GM23338 (cell line): ENCODE measurements at regions not wholly inside any gene's neighbourhood (a gene's known extent, or its start where the extent isn't known, plus 50 kb on each side); places are given as distances from the start of the nearest gene placed in this dataset.

Experiments
- ATAC-seq: fragments of 200-7000 bp; cut with Tn5 transposase; 3 replicates; pipeline ENCODE4 v1.9.1; 2020
- DNase-seq: peaks from one replicate; pipeline ENCODE4 v3.0.0-alpha.2; 2015; ENCODE audit warnings: low spot score
- H2AFZ ChIP-seq: fragments of 200-600 bp; sonication (generic); 2 replicates; pipeline ENCODE4 v1.8.0; 2016; ENCODE audit warnings: antibody characterized with exemption, mild to moderate bottlenecking, moderate library complexity
- H3F3A ChIP-seq: fragments of 200-600 bp; sonication (generic); replicated peaks from 2 replicates; pipeline ENCODE4 v1.8.0; 2017; ENCODE audit warnings: antibody characterized with exemption, mixed run types, low read depth
- H3K27ac ChIP-seq: fragments of 200-600 bp; sonication (generic); 2 replicates; pipeline ENCODE4 v1.6.1; 2016; ENCODE audit warnings: low read depth
- H3K27me3 ChIP-seq: fragments of 200-600 bp; sonication (generic); 2 replicates; pipeline ENCODE4 v1.8.0; 2016; ENCODE audit warnings: mild to moderate bottlenecking, mixed run types, moderate library complexity; ENCODE audit not compliant: insufficient read depth
- H3K36me3 ChIP-seq: fragments of 200-600 bp; sonication (generic); 2 replicates; pipeline ENCODE4 v1.8.0; 2016; ENCODE audit warnings: mild to moderate bottlenecking; ENCODE audit not compliant: insufficient read depth
- H3K4me1 ChIP-seq: fragments of 200-600 bp; sonication (generic); 2 replicates; pipeline ENCODE4 v1.8.0; 2016; ENCODE audit warnings: mild to moderate bottlenecking, moderate library complexity; ENCODE audit not compliant: insufficient read depth
- H3K4me2 ChIP-seq: fragments of 200-600 bp; sonication (generic); 2 replicates; pipeline ENCODE4 v1.7.1; 2017; ENCODE audit warnings: mixed run types
- H3K4me3 ChIP-seq: fragments of 200-600 bp; sonication (generic); 2 replicates; pipeline ENCODE4 v1.6.1; 2016; ENCODE audit warnings: mixed run types
- H3K79me2 ChIP-seq: fragments of 200-600 bp; sonication (generic); replicated peaks from 2 replicates; pipeline ENCODE4 v1.8.0; 2017; ENCODE audit warnings: mild to moderate bottlenecking; ENCODE audit not compliant: insufficient read depth
- H3K9me2 ChIP-seq: fragments of 200-600 bp; sonication (generic); 2 replicates; pipeline ENCODE4 v1.8.0; 2017; ENCODE audit not compliant: insufficient read depth
- H4K20me1 ChIP-seq: fragments of 200-600 bp; sonication (generic); replicated peaks from 2 replicates; pipeline ENCODE4 v1.8.0; 2017; ENCODE audit warnings: mild to moderate bottlenecking; ENCODE audit not compliant: insufficient read depth
- H3K27ac Mint-ChIP-seq: 2 replicates; pipeline ENCODE4 v1.8.0; 2020; ENCODE audit warnings: inconsistent platforms, mild to moderate bottlenecking, moderate library complexity, mixed read lengths
- H3K27me3 Mint-ChIP-seq: 3 replicates; pipeline ENCODE4 v1.8.0; 2022; ENCODE audit warnings: low read depth, mild to moderate bottlenecking, moderate library complexity, mixed read lengths, inconsistent platforms; ENCODE audit not compliant: insufficient read depth, poor library complexity
- H3K36me3 Mint-ChIP-seq: 3 replicates; pipeline ENCODE4 v1.8.0; 2021; ENCODE audit warnings: low read depth, mild to moderate bottlenecking, inconsistent platforms, moderate library complexity, mixed read lengths
- H3K4me1 Mint-ChIP-seq: 3 replicates; pipeline ENCODE4 v1.8.0; 2020; ENCODE audit warnings: mild to moderate bottlenecking, inconsistent platforms, mixed read lengths
- H3K4me3 Mint-ChIP-seq: 3 replicates; pipeline ENCODE4 v1.8.0; 2021; ENCODE audit warnings: moderate library complexity, mild to moderate bottlenecking, inconsistent platforms, mixed read lengths
- H3K9me3 Mint-ChIP-seq: 3 replicates; pipeline ENCODE4 v1.8.0; 2020; ENCODE audit warnings: moderate library complexity, mild to moderate bottlenecking, inconsistent platforms, mixed read lengths
- CREB1 ChIP-seq: fragments of 250-450 bp; sonication (Bioruptor Pico); IDR thresholded peaks from 2 replicates; pipeline ENCODE4 v1.5.0; 2020; ENCODE audit warnings: low read depth, mild to moderate bottlenecking, moderate library complexity
- CTCF ChIP-seq, 2 experiments: fragments of 200-600 bp in 1 of 2; sonication (generic) in 1 of 2; conservative IDR thresholded peaks; 2 replicates each; pipeline versions ENCODE4 v1.5.1 to v1.6.1; 2016 to 2017; ENCODE audit warnings: antibody characterized with exemption in 2 of 2, low read depth in 2 of 2, mild to moderate bottlenecking in 2 of 2, moderate library complexity in 1 of 2
- ETS1 ChIP-seq: IDR thresholded peaks from 2 replicates; pipeline ENCODE4 v1.6.1; 2016; ENCODE audit warnings: antibody characterized with exemption
- EZH2 ChIP-seq: fragments of 200-600 bp; sonication (generic); IDR thresholded peaks from one replicate; pipeline ENCODE4 v1.8.0; 2017; ENCODE audit warnings: antibody characterized with exemption, mild to moderate bottlenecking, low read depth; ENCODE audit not compliant: unreplicated experiment
- EZH2phosphoT487 ChIP-seq: fragments of 200-600 bp; sonication (generic); IDR thresholded peaks from one replicate; pipeline ENCODE4 v1.8.1; 2018; ENCODE audit warnings: antibody characterized with exemption; ENCODE audit not compliant: unreplicated experiment
- JUNB ChIP-seq: IDR thresholded peaks from one replicate; pipeline ENCODE4 v1.6.1; 2016; ENCODE audit warnings: antibody characterized with exemption; ENCODE audit not compliant: unreplicated experiment
- NANOG ChIP-seq: IDR thresholded peaks from 2 replicates; pipeline ENCODE4 v1.6.1; 2016; ENCODE audit warnings: antibody characterized with exemption, borderline replicate concordance
- POLR2AphosphoS5 ChIP-seq: IDR thresholded peaks from 2 replicates; pipeline ENCODE4 v1.6.1; 2016; ENCODE audit warnings: antibody characterized with exemption, low read depth
- REST ChIP-seq: IDR thresholded peaks from one replicate; pipeline ENCODE4 v1.6.1; 2018; ENCODE audit warnings: antibody characterized with exemption; ENCODE audit not compliant: unreplicated experiment
- STAT1 ChIP-seq: IDR thresholded peaks from one replicate; pipeline ENCODE4 v1.6.1; 2016; ENCODE audit warnings: antibody characterized with exemption; ENCODE audit not compliant: unreplicated experiment
- ZNF114 ChIP-seq: fragments of 250-450 bp; sonication (Bioruptor Pico); IDR thresholded peaks from 2 replicates; pipeline ENCODE4 v1.5.0; 2020; ENCODE audit warnings: mild to moderate bottlenecking, moderate library complexity
- ZNF331 ChIP-seq: fragments of 250-450 bp; sonication (Bioruptor Pico); IDR thresholded peaks from 2 replicates; pipeline ENCODE4 v1.5.0; 2020; ENCODE audit warnings: low read depth, mild to moderate bottlenecking, moderate library complexity
- ZNF462 ChIP-seq: fragments of 250-450 bp; sonication (Bioruptor Pico); IDR thresholded peaks from 2 replicates; pipeline ENCODE4 v1.5.0; 2020; ENCODE audit warnings: mild to moderate bottlenecking, moderate library complexity

- Histone ChIP-seq H3K4me1 (no peaks in the 10 kb centered on the region), H3K27me3 (no peaks in the 10 kb centered on the region), H3K79me2 (no peaks in the 10 kb centered on the region), H3K9me2 (no peaks in the 10 kb centered on the region; the same call in 1 of the 2 replicates), H3K4me2 (no peak overlapping the region), H4K20me1 (no peaks in the 10 kb centered on the region), H3K4me3 (no peak overlapping the region), H3K36me3 (no peaks in the 10 kb centered on the region), H3F3A (no peaks in the 10 kb centered on the region), H2AFZ (no peak overlapping the region), H3K27ac (no peak overlapping the region)
- no peak overlapping the region for H3K27ac Mint-ChIP-seq
- no peak for ATAC-seq
- TF ChIP-seq REST (no peak), EZH2phosphoT487 (no peak), STAT1 (no peak), ZNF462 (no peak), NANOG (no peak), POLR2AphosphoS5 (no peak), JUNB (no peak), EZH2 (no peak), ETS1 (no peak), ZNF114 (CRISPR knock-in tag) (no peak), CTCF (conservative IDR thresholded peaks at IDR 0.05; ENCODE audit: low read depth in 2 of 2) (no peak), CREB1 (CRISPR knock-in tag) (no peak), ZNF331 (CRISPR knock-in tag) (no peak)
- no peaks in the 10 kb centered on the region for H3K27me3 Mint-ChIP-seq
- peaks cover 7% of the 10 kb centered on the region; the same call in 1 of the 3 replicates for H3K9me3 Mint-ChIP-seq
- no peak for DNase-seq
- H3K4me1 Mint-ChIP-seq: no peaks in the 10 kb centered on the region
- no peak overlapping the region for H3K4me3 Mint-ChIP-seq
- H3K36me3 Mint-ChIP-seq: peaks cover 4% of the 10 kb centered on the region; the same call in 2 of the 3 replicates
Observed at GRCh38 chr7:81081616-81082015, 162.8 kb upstream of the SEMA3C start.
